ENCODE measurements at regions not wholly inside any gene's neighbourhood (a gene's known extent, or its start where the extent isn't known, plus 50 kb on each side); places are given as distances from the start of the nearest gene placed in this dataset.

DNA sequence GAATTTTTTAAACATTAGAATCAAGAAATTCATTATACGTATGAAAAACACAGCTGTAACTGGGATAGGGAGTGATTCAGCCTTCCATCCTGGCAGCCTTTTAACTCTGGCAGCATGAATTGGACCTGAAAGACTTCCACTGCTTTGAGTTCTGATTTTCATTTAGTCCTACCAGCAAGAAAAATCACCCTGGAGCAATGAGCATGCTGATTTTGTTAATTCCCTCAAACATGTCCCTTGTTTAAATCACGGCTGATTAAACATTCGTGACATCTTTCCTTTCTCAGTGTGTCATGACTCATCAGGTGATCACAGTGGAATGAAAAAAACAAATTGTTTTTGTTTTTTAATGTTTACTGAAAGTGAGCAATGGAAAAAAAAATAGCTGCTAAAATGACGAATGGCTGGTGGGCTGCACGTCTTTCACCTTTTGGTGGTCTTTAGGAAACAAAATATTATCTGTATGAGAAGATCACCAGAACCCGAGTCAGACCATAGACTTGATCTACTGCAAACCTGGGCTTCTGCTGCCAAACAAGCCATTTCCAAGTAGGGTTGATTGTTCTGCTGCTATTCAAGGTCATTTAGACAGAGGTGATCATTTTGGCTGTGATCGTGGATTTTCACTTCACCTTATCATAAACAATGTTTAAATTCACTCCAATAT, 67.0 kb upstream of the CAND1 start:
- TF ChIP-seq, protein P1, sequence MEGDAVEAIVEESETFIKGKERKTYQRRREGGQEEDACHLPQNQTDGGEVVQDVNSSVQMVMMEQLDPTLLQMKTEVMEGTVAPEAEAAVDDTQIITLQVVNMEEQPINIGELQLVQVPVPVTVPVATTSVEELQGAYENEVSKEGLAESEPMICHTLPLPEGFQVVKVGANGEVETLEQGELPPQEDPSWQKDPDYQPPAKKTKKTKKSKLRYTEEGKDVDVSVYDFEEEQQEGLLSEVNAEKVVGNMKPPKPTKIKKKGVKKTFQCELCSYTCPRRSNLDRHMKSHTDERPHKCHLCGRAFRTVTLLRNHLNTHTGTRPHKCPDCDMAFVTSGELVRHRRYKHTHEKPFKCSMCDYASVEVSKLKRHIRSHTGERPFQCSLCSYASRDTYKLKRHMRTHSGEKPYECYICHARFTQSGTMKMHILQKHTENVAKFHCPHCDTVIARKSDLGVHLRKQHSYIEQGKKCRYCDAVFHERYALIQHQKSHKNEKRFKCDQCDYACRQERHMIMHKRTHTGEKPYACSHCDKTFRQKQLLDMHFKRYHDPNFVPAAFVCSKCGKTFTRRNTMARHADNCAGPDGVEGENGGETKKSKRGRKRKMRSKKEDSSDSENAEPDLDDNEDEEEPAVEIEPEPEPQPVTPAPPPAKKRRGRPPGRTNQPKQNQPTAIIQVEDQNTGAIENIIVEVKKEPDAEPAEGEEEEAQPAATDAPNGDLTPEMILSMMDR (IDR thresholded peaks at IDR 0.05) = no peak
- no peak for TF ChIP-seq POLR2A (IDR thresholded peaks at IDR 0.05)
